ENCODE measurements at regions not wholly inside any gene's neighbourhood (a gene's known extent, or its start where the extent isn't known, plus 50 kb on each side); places are given as distances from the start of the nearest gene placed in this dataset.
"Not testable (repeated sequence)": the region's sequence is repeated elsewhere in the genome, so short reads cannot be mapped to it uniquely, and the experiment has no call there.

GRCh38 chr9:66183648-66184047 lies 446.7 kb downstream of the FOXD4L4 start:
- not testable (repeated sequence) for TF ChIP-seq CTCF (conservative IDR thresholded peaks at IDR 0.05 in 1 of 2, IDR thresholded peaks at IDR 0.05 in 1 of 2; ENCODE audit: low read depth in 1 of 2, low read length in 2 of 2); EZH2 (IDR thresholded peaks at IDR 0.05; ENCODE audit: low read length, missing control alignments)
